ENCODE measurements at regions not wholly inside any gene's neighbourhood (a gene's known extent, or its start where the extent isn't known, plus 50 kb on each side); places are given as distances from the start of the nearest gene placed in this dataset.

DNA sequence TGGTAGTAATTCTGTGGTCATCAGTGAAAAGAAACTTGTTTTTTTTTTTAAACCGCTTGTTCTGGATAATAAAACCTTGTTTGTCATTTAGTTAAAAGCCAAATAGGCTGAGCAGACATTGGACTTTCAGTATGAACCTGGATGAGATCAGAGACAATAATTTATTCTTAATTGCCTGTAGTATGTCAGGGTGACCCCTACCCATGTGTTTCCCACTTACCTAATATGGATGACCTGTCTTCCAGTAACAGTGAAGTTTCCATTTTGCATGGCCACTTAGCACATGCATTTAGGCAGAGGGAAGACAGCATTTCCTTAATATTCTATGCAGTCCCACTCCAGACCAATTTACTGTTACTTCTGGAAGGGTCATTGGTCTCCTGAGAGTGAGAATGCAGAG lies 87.6 kb upstream of the CFAP20DC start:
- TF ChIP-seq, protein P1, sequence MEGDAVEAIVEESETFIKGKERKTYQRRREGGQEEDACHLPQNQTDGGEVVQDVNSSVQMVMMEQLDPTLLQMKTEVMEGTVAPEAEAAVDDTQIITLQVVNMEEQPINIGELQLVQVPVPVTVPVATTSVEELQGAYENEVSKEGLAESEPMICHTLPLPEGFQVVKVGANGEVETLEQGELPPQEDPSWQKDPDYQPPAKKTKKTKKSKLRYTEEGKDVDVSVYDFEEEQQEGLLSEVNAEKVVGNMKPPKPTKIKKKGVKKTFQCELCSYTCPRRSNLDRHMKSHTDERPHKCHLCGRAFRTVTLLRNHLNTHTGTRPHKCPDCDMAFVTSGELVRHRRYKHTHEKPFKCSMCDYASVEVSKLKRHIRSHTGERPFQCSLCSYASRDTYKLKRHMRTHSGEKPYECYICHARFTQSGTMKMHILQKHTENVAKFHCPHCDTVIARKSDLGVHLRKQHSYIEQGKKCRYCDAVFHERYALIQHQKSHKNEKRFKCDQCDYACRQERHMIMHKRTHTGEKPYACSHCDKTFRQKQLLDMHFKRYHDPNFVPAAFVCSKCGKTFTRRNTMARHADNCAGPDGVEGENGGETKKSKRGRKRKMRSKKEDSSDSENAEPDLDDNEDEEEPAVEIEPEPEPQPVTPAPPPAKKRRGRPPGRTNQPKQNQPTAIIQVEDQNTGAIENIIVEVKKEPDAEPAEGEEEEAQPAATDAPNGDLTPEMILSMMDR (IDR thresholded peaks at IDR 0.05): no peak
- TF ChIP-seq POLR2A (IDR thresholded peaks at IDR 0.05): no peak
